ENCODE measurements at regions not wholly inside any gene's neighbourhood (a gene's known extent, or its start where the extent isn't known, plus 50 kb on each side); places are given as distances from the start of the nearest gene placed in this dataset.
"Not testable (repeated sequence)": the region's sequence is repeated elsewhere in the genome, so short reads cannot be mapped to it uniquely, and the experiment has no call there.

- no peak overlapping the region for H3K4me3 Mint-ChIP-seq
- no peaks in the 10 kb centered on the region for H3K36me3 Mint-ChIP-seq
- DNase-seq: no peak
- H3K27me3 Mint-ChIP-seq: no peaks in the 10 kb centered on the region
- H3K9me3 Mint-ChIP-seq: no peaks in the 10 kb centered on the region
- no peaks in the 10 kb centered on the region for H3K4me1 Mint-ChIP-seq
- H3K27ac Mint-ChIP-seq: no peak overlapping the region
Observed at GRCh38 chr6:103504501-103505154, 1355.1 kb downstream of the HACE1 start.

GRCh38 chr6:103496588-103496987, 1363.1 kb downstream of the HACE1 start:
- not testable (repeated sequence) for H3K4me3 Mint-ChIP-seq

GRCh38 chr6:103456652-103457051, 1403.1 kb downstream of the HACE1 start:
- Mint-ChIP-seq H3K4me1 (no peaks in the 10 kb centered on the region), H3K36me3 (no peaks in the 10 kb centered on the region), H3K4me3 (no peak overlapping the region), H3K27me3 (no peaks in the 10 kb centered on the region), H3K9me3 (peaks cover 3% of the 10 kb centered on the region), H3K27ac (no peak overlapping the region)
- DNase-seq: no peak

More at GRCh38 chr6:103496588-103496987, 1363.1 kb downstream of the HACE1 start:
- not testable (repeated sequence) for H3K4me1 Mint-ChIP-seq, H3K9me3 Mint-ChIP-seq, H3K36me3 Mint-ChIP-seq, H3K27me3 Mint-ChIP-seq, H3K27ac Mint-ChIP-seq, DNase-seq

GRCh38 chr6:103455275-103455674, 1404.4 kb downstream of the HACE1 start:
- DNase-seq: no peak

GRCh38 chr6:103409475-103409874, 1450.2 kb downstream of the HACE1 start:
- Mint-ChIP-seq H3K36me3 (no peaks in the 10 kb centered on the region), H3K27ac (no peak overlapping the region), H3K4me3 (no peak overlapping the region), H3K9me3 (no peaks in the 10 kb centered on the region), H3K4me1 (no peaks in the 10 kb centered on the region), H3K27me3 (no peaks in the 10 kb centered on the region)
- no peak for DNase-seq

More at GRCh38 chr6:103455275-103455674, 1404.4 kb downstream of the HACE1 start:
- Mint-ChIP-seq H3K9me3 (no peaks in the 10 kb centered on the region), H3K4me3 (no peak overlapping the region), H3K27ac (no peak overlapping the region), H3K4me1 (no peaks in the 10 kb centered on the region), H3K36me3 (no peaks in the 10 kb centered on the region), H3K27me3 (no peaks in the 10 kb centered on the region)

GRCh38 chr6:103405321-103405720, 1454.4 kb downstream of the HACE1 start:
- peaks cover 1% of the 10 kb centered on the region for H3K9me3 Mint-ChIP-seq
- H3K36me3 Mint-ChIP-seq: no peaks in the 10 kb centered on the region
- no peaks in the 10 kb centered on the region for H3K27me3 Mint-ChIP-seq

GRCh38 chr6:103404799-103405198, 1454.9 kb downstream of the HACE1 start:
- Mint-ChIP-seq H3K36me3 (no peaks in the 10 kb centered on the region), H3K27me3 (no peaks in the 10 kb centered on the region), H3K9me3 (peaks cover 1% of the 10 kb centered on the region), H3K4me3 (no peak overlapping the region), H3K27ac (no peak overlapping the region), H3K4me1 (no peaks in the 10 kb centered on the region)
- DNase-seq: no peak

More at GRCh38 chr6:103405321-103405720, 1454.4 kb downstream of the HACE1 start:
- Mint-ChIP-seq H3K4me1 (no peaks in the 10 kb centered on the region), H3K27ac (no peak overlapping the region), H3K4me3 (no peak overlapping the region)
- DNase-seq: no peak

- Mint-ChIP-seq H3K4me3 (no peak overlapping the region), H3K36me3 (no peaks in the 10 kb centered on the region), H3K9me3 (peaks cover 12% of the 10 kb centered on the region), H3K27me3 (no peaks in the 10 kb centered on the region), H3K27ac (no peak overlapping the region), H3K4me1 (no peaks in the 10 kb centered on the region)
- no peak for DNase-seq
Observed at GRCh38 chr6:103396768-103397167, 1463.0 kb downstream of the HACE1 start.

GRCh38 chr6:103379272-103379671, 1480.4 kb downstream of the HACE1 start:
- Mint-ChIP-seq H3K4me1 (no peaks in the 10 kb centered on the region), H3K9me3 (peaks cover 3% of the 10 kb centered on the region), H3K27ac (no peak overlapping the region), H3K27me3 (no peaks in the 10 kb centered on the region), H3K36me3 (no peaks in the 10 kb centered on the region), H3K4me3 (no peak overlapping the region)
- DNase-seq: no peak

- Mint-ChIP-seq H3K4me3 (no peak overlapping the region), H3K9me3 (peaks cover 5% of the 10 kb centered on the region), H3K4me1 (no peaks in the 10 kb centered on the region), H3K36me3 (no peaks in the 10 kb centered on the region), H3K27me3 (no peaks in the 10 kb centered on the region), H3K27ac (no peak overlapping the region)
- DNase-seq: no peak
Observed at GRCh38 chr6:103367212-103367611, 1492.5 kb downstream of the HACE1 start.

- Mint-ChIP-seq H3K27ac (no peak overlapping the region), H3K4me1 (no peaks in the 10 kb centered on the region), H3K9me3 (peaks cover 2% of the 10 kb centered on the region), H3K36me3 (no peaks in the 10 kb centered on the region), H3K4me3 (no peak overlapping the region), H3K27me3 (no peaks in the 10 kb centered on the region)
- DNase-seq: no peak
Observed at GRCh38 chr6:103356531-103356930, 1503.2 kb downstream of the HACE1 start.

- H3K4me3 Mint-ChIP-seq: no peak overlapping the region
- no peak for DNase-seq
- no peaks in the 10 kb centered on the region for H3K36me3 Mint-ChIP-seq
- H3K27ac Mint-ChIP-seq: no peak overlapping the region
- no peaks in the 10 kb centered on the region for H3K27me3 Mint-ChIP-seq
- H3K4me1 Mint-ChIP-seq: no peaks in the 10 kb centered on the region
- H3K9me3 Mint-ChIP-seq: peaks cover 1% of the 10 kb centered on the region
Observed at GRCh38 chr6:103344554-103345163, 1515.1 kb downstream of the HACE1 start.

- Mint-ChIP-seq H3K4me1 (no peaks in the 10 kb centered on the region), H3K36me3 (no peaks in the 10 kb centered on the region), H3K27me3 (no peaks in the 10 kb centered on the region), H3K9me3 (no peaks in the 10 kb centered on the region), H3K27ac (no peak overlapping the region), H3K4me3 (no peak overlapping the region)
- DNase-seq: no peak
Observed at GRCh38 chr6:103335412-103335811, 1524.3 kb downstream of the HACE1 start.

- H3K4me3 Mint-ChIP-seq: no peak overlapping the region
- H3K4me1 Mint-ChIP-seq: no peaks in the 10 kb centered on the region
- no peak overlapping the region for H3K27ac Mint-ChIP-seq
- no peaks in the 10 kb centered on the region for H3K27me3 Mint-ChIP-seq
- no peaks in the 10 kb centered on the region for H3K36me3 Mint-ChIP-seq
- DNase-seq: no peak
- no peaks in the 10 kb centered on the region for H3K9me3 Mint-ChIP-seq
Observed at GRCh38 chr6:103326760-103327757, 1532.7 kb downstream of the HACE1 start.

- no peak for DNase-seq
- Mint-ChIP-seq H3K36me3 (no peaks in the 10 kb centered on the region), H3K27me3 (no peaks in the 10 kb centered on the region), H3K9me3 (peaks cover 4% of the 10 kb centered on the region), H3K4me1 (no peaks in the 10 kb centered on the region), H3K27ac (no peak overlapping the region), H3K4me3 (no peak overlapping the region)
Observed at GRCh38 chr6:103313432-103313831, 1546.3 kb downstream of the HACE1 start.

Measured in activated naive CD8-positive, alpha-beta T cell treated with anti-CD3 and anti-CD28 coated beads for 36 hours (primary cell).